Heart right ventricle (tissue), 16 donors: ENCODE measurements at regions not wholly inside any gene's neighbourhood (a gene's known extent, or its start where the extent isn't known, plus 50 kb on each side); places are given as distances from the start of the nearest gene placed in this dataset.

ENCODE experiments used
- ATAC-seq, 8 donors: fragments of 200-7000 bp; cut with Tn5 transposase; one replicate each; pipeline ENCODE4 v1.9.1; 2020; ENCODE audit warnings: mild to moderate bottlenecking in 8 of 8, moderate library complexity in 8 of 8, moderate number of reproducible peaks in 1 of 8
- DNase-seq, 2 donors: peaks; one replicate each; pipeline ENCODE4 v3.0.0-alpha.2; 2020
- H3K27ac ChIP-seq, 10 donors: fragments of 200-600 bp; sonication (generic) in 2 of 10; one replicate each; pipeline versions ENCODE4 v1.5.0 to v1.8.0; 2020 to 2022; ENCODE audit warnings: mild to moderate bottlenecking in 3 of 10
- H3K27me3 ChIP-seq, 7 donors: fragments of 200-600 bp; one replicate each; pipeline ENCODE4 v1.8.0; 2021 to 2022; ENCODE audit warnings: mild to moderate bottlenecking in 2 of 7
- H3K36me3 ChIP-seq, 9 donors: fragments of 200-600 bp; sonication (generic) in 1 of 9; one replicate each; pipeline versions ENCODE4 v1.5.0 to v1.8.0; 2020 to 2022; ENCODE audit warnings: mild to moderate bottlenecking in 2 of 9
- H3K4me1 ChIP-seq, 9 donors: fragments of 200-600 bp; sonication (generic) in 1 of 9; one replicate each; pipeline versions ENCODE4 v1.5.0 to v1.8.0; 2020 to 2022; ENCODE audit warnings: mild to moderate bottlenecking in 4 of 9
- H3K4me3 ChIP-seq, 10 donors: fragments of 200-600 bp; sonication (generic) in 2 of 10; one replicate each; pipeline versions ENCODE4 v1.5.0 to v1.8.0; 2020 to 2022; ENCODE audit warnings: mild to moderate bottlenecking in 7 of 10, moderate library complexity in 2 of 10
- H3K9me3 ChIP-seq, 11 donors: fragments of 200-600 bp in 10 of 11; sonication (generic) in 2 of 11; one replicate each; pipeline versions ENCODE4 v1.5.0 to v1.8.0; 2013 to 2022; ENCODE audit warnings: mild to moderate bottlenecking in 2 of 11, control low read depth in 1 of 11, moderate library complexity in 1 of 11
- WGBS, 2 donors: extraction: QIAGEN DNeasy Blood & Tissue Kit; methylation state at CpG; one replicate each; pipeline ENCODE4 v1.1.7; 2013; ENCODE audit warnings: inconsistent platforms in 1 of 2; 5-methylcytosine and 5-hydroxymethylcytosine counted together
- intact Hi-C, 10 donors: fragments of 100-400 bp; cut with DNase I; formaldehyde crosslinking; loops; one replicate each; pipeline versions ENCODE4 v1.11.1 to v1.14.2; 2022
- TF ChIP-seq, protein P1 (sequence below), 9 donors: fragments of 200-600 bp; sonication (generic) in 2 of 9; IDR thresholded peaks; one replicate each; pipeline versions ENCODE4 v1.5.0 to v1.8.0; 2021 to 2022; ENCODE audit warnings: antibody characterized with exemption in 9 of 9, mild to moderate bottlenecking in 5 of 9, moderate library complexity in 1 of 9
- donor health status: Arrhythmogenic right ventricular cardiomyopathy.
- donor health status: ischemic (EF 13 %, LVEDD 7.1; RV severe dilation, severe dysfunction).
- donor health status: healthy with polysubstance abuse.
- donor health status: DM: no; HTN: yes; CAD: no.
- donor health status: DM: no; HTN: no; CAD: no.
- donor health status: ischemic (EF 25% LVEDD 6.9; RV normal size, moderate dysfunction).
- donor health status: ischemic (EF 25% LVEDD 5.7; RV mildly dilated, moderate dysfunction).
- donor health status: healthy.
- donor health status: DM: yes; HTN: yes; CAD: no.
- donor health status: Ischemic cardiomyopathy.
- donor health status: ischemic (EF 35%, LVEDD 5.7; RV mildly dilated, moderate dysfunction).
- donor health status: nonischemic (EF 11% LVEDD 7.7; RV severe dilation, severe dysfunction).
- donor health status: DM: yes; HTN: yes; CAD: no.
- donor health status: PGD.
- donor health status: ischemic (EF 29% LVEDD 5.4; RV normal size, mild dysfunction).
- donor health status: nonischemic (EF 23%, LVEDD 6.1; RV moderate dilation, normal function).

DNA sequence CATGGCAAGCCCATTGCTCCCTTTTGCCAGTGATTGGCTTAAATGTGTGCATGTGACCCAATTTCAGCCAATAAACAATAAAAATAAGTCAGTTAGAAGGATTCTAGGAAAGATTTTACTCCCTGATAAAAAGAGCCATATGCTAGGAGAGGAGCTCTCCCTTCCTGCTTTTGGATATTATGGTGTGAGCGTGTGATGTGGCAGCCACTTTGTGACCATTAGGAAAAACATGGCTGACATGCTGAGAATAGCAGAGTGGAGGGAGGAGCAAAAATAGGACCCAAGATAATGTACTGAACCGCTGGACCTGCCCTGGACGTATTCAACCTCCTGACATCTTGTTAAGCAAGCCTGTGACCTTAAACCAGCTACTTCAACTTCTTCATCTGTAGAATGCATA lies 160.6 kb upstream of the MLN start:
- ATAC-seq (no peak), DNase-seq (no peak)
- H3K9me3 ChIP-seq: peaks cover 0 to 10% (median 0%) of the 10 kb centered on the region in 11 donors
- H3K4me3 ChIP-seq: no peak overlapping the region
- intact Hi-C loops: no loop called here
- peaks cover 0 to 4% (median 0%) of the 10 kb centered on the region in 9 donors for H3K4me1 ChIP-seq
- H3K36me3 ChIP-seq: no peaks in the 10 kb centered on the region
- no peak overlapping the region for H3K27ac ChIP-seq
- peaks cover 0 to 89% (median 68%) of the 10 kb centered on the region in 7 donors for H3K27me3 ChIP-seq
- 70 to 84% methylated on average over 3 of the region's 3 CpGs for WGBS, 2 donors
- TF ChIP-seq, protein P1, sequence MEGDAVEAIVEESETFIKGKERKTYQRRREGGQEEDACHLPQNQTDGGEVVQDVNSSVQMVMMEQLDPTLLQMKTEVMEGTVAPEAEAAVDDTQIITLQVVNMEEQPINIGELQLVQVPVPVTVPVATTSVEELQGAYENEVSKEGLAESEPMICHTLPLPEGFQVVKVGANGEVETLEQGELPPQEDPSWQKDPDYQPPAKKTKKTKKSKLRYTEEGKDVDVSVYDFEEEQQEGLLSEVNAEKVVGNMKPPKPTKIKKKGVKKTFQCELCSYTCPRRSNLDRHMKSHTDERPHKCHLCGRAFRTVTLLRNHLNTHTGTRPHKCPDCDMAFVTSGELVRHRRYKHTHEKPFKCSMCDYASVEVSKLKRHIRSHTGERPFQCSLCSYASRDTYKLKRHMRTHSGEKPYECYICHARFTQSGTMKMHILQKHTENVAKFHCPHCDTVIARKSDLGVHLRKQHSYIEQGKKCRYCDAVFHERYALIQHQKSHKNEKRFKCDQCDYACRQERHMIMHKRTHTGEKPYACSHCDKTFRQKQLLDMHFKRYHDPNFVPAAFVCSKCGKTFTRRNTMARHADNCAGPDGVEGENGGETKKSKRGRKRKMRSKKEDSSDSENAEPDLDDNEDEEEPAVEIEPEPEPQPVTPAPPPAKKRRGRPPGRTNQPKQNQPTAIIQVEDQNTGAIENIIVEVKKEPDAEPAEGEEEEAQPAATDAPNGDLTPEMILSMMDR (IDR thresholded peaks at IDR 0.05): no peak

DNA sequence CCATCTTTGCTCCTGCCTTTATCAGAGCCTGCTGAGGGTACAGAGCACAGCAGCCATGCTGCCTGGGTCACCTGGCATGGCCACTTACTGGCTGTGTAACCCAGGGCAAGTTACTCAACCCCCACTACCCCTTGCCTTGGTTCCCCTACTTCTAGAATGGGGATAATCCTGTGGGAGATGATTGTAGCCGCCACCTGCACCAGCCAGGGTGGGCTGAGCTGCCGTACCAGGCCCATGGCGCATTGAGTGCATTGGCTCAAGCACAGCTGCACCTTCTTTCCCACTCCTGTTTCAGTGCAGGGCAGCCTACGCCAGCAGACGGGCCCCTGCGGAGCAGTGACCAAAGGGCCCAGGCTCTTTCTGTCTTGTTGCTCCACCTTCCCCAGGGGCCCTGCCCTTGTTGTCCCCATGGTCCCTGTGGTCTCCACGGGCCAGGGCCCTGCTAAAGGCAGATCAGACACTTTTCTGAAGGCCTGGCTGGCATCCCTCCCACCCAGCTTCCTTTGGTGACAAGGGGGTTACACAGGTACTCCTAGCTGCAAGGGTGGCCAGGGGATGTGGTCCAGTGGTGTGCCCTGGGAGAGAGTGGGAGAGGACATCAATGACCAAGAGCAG lies 159.4 kb upstream of the MLN start:
- no peaks in the 10 kb centered on the region for H3K36me3 ChIP-seq
- TF ChIP-seq, protein P1 (IDR thresholded peaks at IDR 0.05): no peak
- DNase-seq (no peak), ATAC-seq (no peak)
- 89 to 93% methylated on average over 7 of the region's 7 CpGs for WGBS, 2 donors
- intact Hi-C loops: no loop called here
- H3K4me1 ChIP-seq: peaks cover 0 to 4% (median 0%) of the 10 kb centered on the region in 9 donors
- H3K9me3 ChIP-seq: peaks cover 0 to 10% (median 0%) of the 10 kb centered on the region in 11 donors
- H3K27me3 ChIP-seq: peaks cover 0 to 89% (median 68%) of the 10 kb centered on the region in 7 donors
- no peak overlapping the region for H3K4me3 ChIP-seq
- no peak overlapping the region for H3K27ac ChIP-seq

DNA sequence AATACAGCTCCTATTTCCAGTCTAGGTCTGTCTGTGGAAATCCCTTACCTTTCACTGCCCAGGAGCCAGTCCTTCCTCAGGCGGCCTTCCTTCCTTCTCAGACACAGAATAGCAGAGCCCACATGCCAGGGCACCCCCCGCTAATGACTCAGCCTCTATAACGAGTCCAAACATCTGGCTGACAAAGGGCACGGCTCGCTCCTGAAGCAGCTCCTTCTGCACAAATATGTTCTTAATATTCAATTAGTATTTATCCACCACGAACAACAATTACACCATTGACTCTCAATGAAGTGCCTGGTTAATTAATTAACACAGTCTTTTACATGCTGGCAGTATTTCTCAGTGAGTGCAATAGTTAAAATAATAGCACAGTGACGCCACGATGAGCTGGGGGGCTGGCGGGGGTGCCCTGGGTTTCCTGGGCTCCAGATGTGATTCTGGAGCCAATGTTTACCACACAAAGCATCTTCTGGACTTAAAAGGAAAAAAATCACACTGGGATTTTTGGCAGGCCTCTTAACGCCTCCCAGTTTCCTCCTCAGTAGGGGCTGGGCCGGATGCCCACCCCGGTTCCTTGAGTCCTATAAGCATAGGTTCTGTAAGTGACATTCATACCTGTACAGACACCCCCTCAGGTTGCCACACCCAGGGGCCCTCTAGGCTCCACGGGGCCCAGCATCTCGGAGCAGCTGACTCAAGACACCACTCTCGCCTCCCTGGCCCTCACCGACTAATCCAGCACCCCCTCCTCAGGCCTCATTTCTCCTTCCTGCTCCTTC lies 158.6 kb upstream of the MLN start:
- Histone ChIP-seq H3K4me1 (peaks cover 0 to 4% (median 0%) of the 10 kb centered on the region in 9 donors), H3K27me3 (peaks cover 0 to 85% (median 64%) of the 10 kb centered on the region in 7 donors), H3K4me3 (no peak overlapping the region), H3K27ac (no peak overlapping the region), H3K36me3 (no peaks in the 10 kb centered on the region), H3K9me3 (peaks cover 0 to 10% (median 0%) of the 10 kb centered on the region in 11 donors)
- ATAC-seq (no peak), DNase-seq (no peak)
- intact Hi-C loops: no loop called here
- TF ChIP-seq, protein P1 (IDR thresholded peaks at IDR 0.05): no peak
- 69 to 75% methylated on average over 16 of the region's 16 CpGs for WGBS, 2 donors

DNA sequence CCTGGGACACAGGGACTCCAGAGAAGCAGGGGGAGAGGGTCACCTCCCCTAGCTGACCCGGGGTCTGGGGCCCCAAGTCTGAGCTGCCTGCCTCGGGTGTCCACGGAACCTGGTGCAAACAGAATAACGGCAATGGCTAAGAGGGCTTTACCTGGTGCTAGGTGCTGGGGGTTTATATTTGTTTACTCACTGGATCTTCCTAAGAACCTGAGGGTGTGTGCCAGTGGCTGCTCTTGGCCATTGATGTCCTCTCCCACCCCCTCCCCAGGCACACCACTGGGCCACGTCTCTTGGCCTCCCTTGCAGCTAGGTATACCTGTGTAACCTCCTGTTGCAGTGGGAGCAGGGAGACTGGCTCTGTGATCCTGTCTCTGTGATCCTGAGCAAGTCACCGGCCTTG lies 157.9 kb upstream of the MLN start:
- H3K27ac ChIP-seq: no peak overlapping the region
- WGBS, 2 donors: 85 to 91% methylated on average over 6 of the region's 6 CpGs
- H3K9me3 ChIP-seq: peaks cover 0 to 10% (median 0%) of the 10 kb centered on the region in 11 donors
- peaks cover 0 to 4% (median 0%) of the 10 kb centered on the region in 9 donors for H3K4me1 ChIP-seq
- no peaks in the 10 kb centered on the region for H3K36me3 ChIP-seq
- H3K27me3 ChIP-seq: peaks cover 0 to 78% (median 58%) of the 10 kb centered on the region in 7 donors
- TF ChIP-seq, protein P1 (IDR thresholded peaks at IDR 0.05): no peak
- no peak overlapping the region for H3K4me3 ChIP-seq
- DNase-seq: no peak
- no peak for ATAC-seq
- intact Hi-C loops: no loop called here
